Choroid plexus epithelial cell (primary cell): ENCODE measurements at regions not wholly inside any gene's neighbourhood (a gene's known extent, or its start where the extent isn't known, plus 50 kb on each side); places are given as distances from the start of the nearest gene placed in this dataset.

Source experiments
- DNase-seq: peaks from one replicate; pipeline ENCODE4 v3.0.0-alpha.2; 2010; ENCODE audit warnings: low read depth
- H3K4me3 ChIP-seq: 2 replicates; pipeline ENCODE4 v1.5.1; 2011; ENCODE audit warnings: low read depth, mild to moderate bottlenecking, control low read depth, low read length, moderate library complexity
- TF ChIP-seq, protein P1 (sequence below): conservative IDR thresholded peaks from 2 replicates; pipeline ENCODE4 v1.5.1; 2011; ENCODE audit warnings: low read depth, mild to moderate bottlenecking, control low read depth, inconsistent platforms, low read length, moderate library complexity

DNA sequence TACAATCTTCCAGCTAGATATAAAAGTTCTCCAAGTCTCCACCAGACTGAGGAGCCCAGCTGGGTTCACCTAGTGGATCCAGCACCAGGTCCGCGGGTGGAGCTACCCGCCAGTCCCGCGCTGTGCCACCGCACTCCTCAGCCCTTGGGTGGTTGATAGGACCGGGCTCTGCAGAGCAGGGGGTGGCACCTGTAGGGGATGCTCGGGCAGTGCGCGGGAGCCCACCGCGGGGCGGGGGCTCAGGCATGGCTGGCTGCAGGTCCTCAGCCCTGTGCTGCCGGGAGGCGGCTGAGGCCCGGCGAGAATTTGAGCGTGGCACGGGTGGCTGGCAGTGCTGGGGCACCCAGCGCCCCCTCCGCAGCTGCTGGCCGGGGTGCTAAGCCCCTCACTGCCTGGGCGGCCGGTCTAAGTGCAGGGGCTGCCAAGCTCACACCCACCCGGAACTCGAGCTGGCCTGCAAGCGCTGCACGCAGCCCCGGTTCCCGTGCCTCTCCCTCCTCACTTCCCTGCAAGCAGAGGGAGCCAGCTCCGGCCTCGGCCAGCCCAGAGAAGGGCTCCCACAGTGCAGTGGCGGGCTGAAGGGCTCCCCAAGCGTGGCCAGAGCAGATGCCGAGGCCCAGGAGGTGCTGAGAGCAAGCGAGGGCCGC lies 542.8 kb upstream of the PCDH9 start:
- DNase-seq = no peak
- TF ChIP-seq, protein P1, sequence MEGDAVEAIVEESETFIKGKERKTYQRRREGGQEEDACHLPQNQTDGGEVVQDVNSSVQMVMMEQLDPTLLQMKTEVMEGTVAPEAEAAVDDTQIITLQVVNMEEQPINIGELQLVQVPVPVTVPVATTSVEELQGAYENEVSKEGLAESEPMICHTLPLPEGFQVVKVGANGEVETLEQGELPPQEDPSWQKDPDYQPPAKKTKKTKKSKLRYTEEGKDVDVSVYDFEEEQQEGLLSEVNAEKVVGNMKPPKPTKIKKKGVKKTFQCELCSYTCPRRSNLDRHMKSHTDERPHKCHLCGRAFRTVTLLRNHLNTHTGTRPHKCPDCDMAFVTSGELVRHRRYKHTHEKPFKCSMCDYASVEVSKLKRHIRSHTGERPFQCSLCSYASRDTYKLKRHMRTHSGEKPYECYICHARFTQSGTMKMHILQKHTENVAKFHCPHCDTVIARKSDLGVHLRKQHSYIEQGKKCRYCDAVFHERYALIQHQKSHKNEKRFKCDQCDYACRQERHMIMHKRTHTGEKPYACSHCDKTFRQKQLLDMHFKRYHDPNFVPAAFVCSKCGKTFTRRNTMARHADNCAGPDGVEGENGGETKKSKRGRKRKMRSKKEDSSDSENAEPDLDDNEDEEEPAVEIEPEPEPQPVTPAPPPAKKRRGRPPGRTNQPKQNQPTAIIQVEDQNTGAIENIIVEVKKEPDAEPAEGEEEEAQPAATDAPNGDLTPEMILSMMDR = no peak
- H3K4me3 ChIP-seq = no peak overlapping the region

DNA sequence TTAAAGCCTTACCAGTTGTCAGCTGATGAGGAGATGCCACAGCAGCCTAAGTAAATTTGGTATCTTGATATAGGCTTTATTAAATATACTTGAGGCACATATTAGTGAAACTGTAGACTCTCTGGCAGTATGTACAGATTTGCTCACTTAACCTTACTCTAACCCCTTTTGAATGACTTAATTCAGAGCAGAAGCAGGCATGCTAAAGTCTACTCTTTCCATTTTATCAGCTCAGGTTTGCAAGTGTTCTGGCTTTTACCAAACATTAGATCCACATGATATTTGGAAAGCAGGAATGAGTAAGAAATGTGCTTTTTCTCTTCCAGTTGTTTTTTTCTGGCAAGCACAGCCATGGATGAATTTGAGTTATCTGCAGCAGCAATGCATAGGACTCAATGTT lies 541.0 kb upstream of the PCDH9 start:
- H3K4me3 ChIP-seq = no peak overlapping the region
- TF ChIP-seq, protein P1 = no peak
- DNase-seq = no peak

GRCh38 chr13:67769987-67770341 lies 539.8 kb upstream of the PCDH9 start:
- no peak for DNase-seq
- TF ChIP-seq, protein P1 = no peak
- H3K4me3 ChIP-seq = no peak overlapping the region

- TF ChIP-seq, protein P1 = no peak
- DNase-seq = no peak
- no peak overlapping the region for H3K4me3 ChIP-seq
Observed at GRCh38 chr13:67769063-67769986, 539.2 kb upstream of the PCDH9 start.

DNA sequence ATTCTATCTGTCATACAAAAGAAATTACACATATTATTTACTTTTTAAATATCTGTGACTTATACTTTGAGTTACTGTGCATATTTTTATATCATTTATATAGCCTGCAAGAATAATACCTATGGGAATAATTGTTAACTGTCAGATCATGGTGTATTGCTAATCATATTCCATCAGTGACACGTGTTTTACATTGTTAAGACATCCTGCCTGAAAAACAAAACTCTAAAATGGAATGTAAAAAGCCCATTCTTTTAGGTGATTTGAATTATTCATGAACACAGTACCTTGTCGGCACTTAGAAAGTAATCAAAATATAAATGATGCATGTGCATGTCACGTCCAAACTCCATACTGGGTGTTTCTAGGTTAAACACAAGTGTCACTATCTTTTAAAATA lies 533.8 kb upstream of the PCDH9 start:
- TF ChIP-seq, protein P1 = no peak
- H3K4me3 ChIP-seq = no peak overlapping the region
- no peak for DNase-seq

DNA sequence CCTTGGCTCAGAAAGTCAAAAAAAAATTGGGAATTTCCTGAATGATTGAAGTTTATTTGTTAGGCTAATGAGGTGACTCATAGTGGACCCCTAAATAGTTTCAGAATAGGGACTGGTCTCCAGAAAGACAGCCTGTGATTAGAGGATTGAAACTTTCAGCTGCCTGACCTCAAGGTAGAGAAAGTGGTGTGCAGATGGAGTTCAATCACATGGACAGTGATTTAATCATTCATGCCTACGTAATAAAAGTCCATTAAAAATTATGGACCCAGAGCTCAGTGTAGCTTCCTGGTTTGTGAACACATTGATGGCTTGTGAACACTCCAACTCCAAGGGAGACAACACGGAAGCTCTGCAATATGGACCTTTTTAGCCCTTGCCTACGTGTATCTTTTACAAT lies 533.2 kb upstream of the PCDH9 start:
- no peak overlapping the region for H3K4me3 ChIP-seq
- TF ChIP-seq, protein P1 = no peak
- DNase-seq = no peak
